Skeletal muscle tissue (tissue), 3 donors: ENCODE measurements at regions not wholly inside any gene's neighbourhood (a gene's known extent, or its start where the extent isn't known, plus 50 kb on each side); places are given as distances from the start of the nearest gene placed in this dataset.
"Not testable (repeated sequence)": the region's sequence is repeated elsewhere in the genome, so short reads cannot be mapped to it uniquely, and the experiment has no call there.

ENCODE experiments used
- H3K27ac ChIP-seq: one replicate; pipeline ENCODE4 v1.7.0; 2013; ENCODE audit warnings: mild to moderate bottlenecking, low read depth, low read length, inconsistent platforms
- H3K27me3 ChIP-seq, 3 donors: one replicate each; pipeline ENCODE4 v1.7.0; 2013; ENCODE audit warnings: low read length in 3 of 3; ENCODE audit not compliant: control insufficient read depth in 3 of 3, insufficient read depth in 3 of 3
- H3K36me3 ChIP-seq, 3 donors: one replicate each; pipeline ENCODE4 v1.7.0; 2013; ENCODE audit warnings: low read length in 3 of 3; ENCODE audit not compliant: control insufficient read depth in 3 of 3, insufficient read depth in 3 of 3
- H3K4me1 ChIP-seq, 3 donors: one replicate each; pipeline ENCODE4 v1.7.0; 2013; ENCODE audit warnings: low read length in 3 of 3, mild to moderate bottlenecking in 3 of 3; ENCODE audit not compliant: control insufficient read depth in 3 of 3, insufficient read depth in 3 of 3
- H3K4me3 ChIP-seq, 3 donors: one replicate each; pipeline ENCODE4 v1.7.0; 2013; ENCODE audit warnings: low read length in 3 of 3
- H3K9ac ChIP-seq, 3 donors: one replicate each; pipeline ENCODE4 v1.7.0; 2013; ENCODE audit warnings: low read length in 3 of 3, mild to moderate bottlenecking in 3 of 3, moderate library complexity in 2 of 3, low read depth in 1 of 3
- H3K9me3 ChIP-seq, 3 donors: one replicate each; pipeline ENCODE4 v1.7.0; 2013; ENCODE audit warnings: low read length in 3 of 3; ENCODE audit not compliant: control insufficient read depth in 3 of 3
- donor health status: Osteomylitis.

DNA sequence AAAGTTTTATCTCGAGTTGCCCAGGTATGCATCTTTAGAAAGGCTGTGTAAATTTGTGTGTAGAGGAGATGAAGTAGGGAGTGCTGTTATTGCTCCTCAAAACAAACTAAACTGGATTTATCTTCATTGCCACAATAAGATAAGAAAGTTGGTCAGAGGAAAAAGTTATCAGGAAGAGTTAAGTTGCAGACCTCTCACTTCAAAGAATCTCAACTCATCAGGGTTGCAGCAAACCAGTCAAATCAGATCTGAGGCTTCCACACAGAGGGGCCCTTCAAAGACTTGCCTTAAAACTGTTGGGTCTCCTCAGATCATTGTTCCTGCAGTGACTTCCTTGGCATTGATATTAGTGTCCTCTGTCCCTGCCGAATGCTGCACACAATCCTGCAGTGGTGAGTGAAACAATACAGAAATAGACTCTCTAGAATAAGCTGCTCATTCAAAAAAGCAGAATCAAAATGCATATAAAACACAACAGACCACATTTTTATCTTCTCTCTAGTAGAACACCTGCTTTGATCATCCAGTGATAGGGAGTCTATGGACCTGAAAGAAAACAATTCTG lies 191.2 kb upstream of the CBLB start:
- H3K27ac ChIP-seq: no peak overlapping the region
- H3K27me3 ChIP-seq: no peaks in the 10 kb centered on the region

GRCh38 chr3:106063909-106064308 lies 195.1 kb upstream of the CBLB start:
- Histone ChIP-seq H3K9me3 (peaks cover 0 to 2% (median 2%) of the 10 kb centered on the region in 3 donors), H3K4me3 (no peak overlapping the region), H3K27ac (no peak overlapping the region), H3K9ac (no peak overlapping the region), H3K36me3 (no peaks in the 10 kb centered on the region), H3K4me1 (no peaks in the 10 kb centered on the region), H3K27me3 (no peaks in the 10 kb centered on the region)

More for the DNA sequence above, 191.2 kb upstream of the CBLB start:
- H3K9me3 ChIP-seq: peaks cover 0 to 2% (median 2%) of the 10 kb centered on the region in 3 donors
- no peak overlapping the region for H3K9ac ChIP-seq
- no peaks in the 10 kb centered on the region for H3K4me1 ChIP-seq
- H3K36me3 ChIP-seq: no peaks in the 10 kb centered on the region
- no peak overlapping the region for H3K4me3 ChIP-seq

DNA sequence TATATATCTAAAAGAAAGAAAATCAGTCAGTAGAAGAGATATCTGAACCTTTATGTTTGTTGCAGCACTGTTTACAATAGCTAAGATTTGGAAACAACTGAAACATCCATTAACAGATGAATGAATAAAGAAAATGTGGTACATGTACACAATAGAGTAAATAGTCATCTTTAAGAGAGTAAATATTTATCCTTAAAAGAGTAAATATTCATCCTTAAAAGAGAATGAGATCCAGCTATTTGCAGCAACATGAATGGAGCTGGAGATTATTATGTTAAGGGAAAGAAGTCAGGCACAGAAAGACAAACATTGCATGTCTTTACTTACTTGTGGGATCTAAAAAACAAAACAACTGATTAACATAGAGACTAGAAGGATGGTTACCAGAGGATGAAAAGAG lies 197.0 kb upstream of the CBLB start:
- peaks cover 0 to 2% (median 2%) of the 10 kb centered on the region in 3 donors for H3K9me3 ChIP-seq
- H3K36me3 ChIP-seq: no peaks in the 10 kb centered on the region
- no peaks in the 10 kb centered on the region for H3K4me1 ChIP-seq
- no peak overlapping the region for H3K27ac ChIP-seq
- no peaks in the 10 kb centered on the region for H3K27me3 ChIP-seq
- no peak overlapping the region for H3K9ac ChIP-seq
- H3K4me3 ChIP-seq: no peak overlapping the region

GRCh38 chr3:106067711-106068110 lies 198.9 kb upstream of the CBLB start:
- H3K4me3 ChIP-seq: no peak overlapping the region
- H3K4me1 ChIP-seq: no peaks in the 10 kb centered on the region
- H3K27ac ChIP-seq: no peak overlapping the region
- H3K9me3 ChIP-seq: peaks cover 0 to 2% (median 2%) of the 10 kb centered on the region in 3 donors
- H3K9ac ChIP-seq: no peak overlapping the region
- H3K27me3 ChIP-seq: no peaks in the 10 kb centered on the region
- H3K36me3 ChIP-seq: no peaks in the 10 kb centered on the region

DNA sequence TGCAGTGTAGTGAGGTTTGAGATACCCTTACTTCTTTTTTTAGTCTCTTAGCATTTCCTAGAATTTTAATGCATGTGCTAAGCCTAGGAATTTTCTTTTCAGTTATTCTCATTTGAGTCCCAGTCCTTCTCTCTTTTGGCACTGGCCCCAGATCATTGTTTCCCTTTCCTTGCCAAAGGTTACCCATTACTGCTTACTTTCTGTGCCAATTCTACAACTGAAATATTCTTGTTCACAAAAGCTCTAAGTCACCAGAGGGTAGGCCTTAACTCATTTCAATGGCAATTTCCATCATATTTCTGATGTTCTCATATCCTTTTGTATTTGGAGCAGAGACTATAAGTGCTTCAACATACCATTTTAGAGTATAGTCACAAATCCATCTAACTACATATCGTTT lies 199.6 kb upstream of the CBLB start:
- Histone ChIP-seq H3K9me3 (peaks cover 0 to 2% (median 2%) of the 10 kb centered on the region in 3 donors), H3K4me1 (no peaks in the 10 kb centered on the region), H3K27ac (peak overlapping the region; percentile 31), H3K36me3 (no peaks in the 10 kb centered on the region), H3K9ac (no peak overlapping the region), H3K4me3 (no peak overlapping the region), H3K27me3 (no peaks in the 10 kb centered on the region)

DNA sequence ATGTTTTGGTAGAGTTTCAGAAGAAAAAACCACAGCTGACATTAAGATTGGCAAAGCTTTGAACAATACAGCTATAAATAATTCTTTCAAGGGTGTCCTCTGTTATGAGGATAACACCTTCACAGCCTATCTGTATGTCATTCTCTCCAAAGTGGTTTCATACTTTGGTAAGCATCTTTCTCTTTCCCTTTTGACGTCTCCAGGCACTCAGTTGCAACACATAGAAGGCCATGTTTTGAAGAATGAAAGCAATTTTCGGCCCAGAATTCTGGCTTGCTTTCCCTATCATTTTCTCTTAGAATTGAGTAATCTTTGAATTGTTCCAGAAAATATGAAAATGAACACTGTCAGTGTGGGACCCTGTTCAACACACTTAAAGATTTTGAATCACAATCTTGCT lies 200.0 kb upstream of the CBLB start:
- H3K27me3 ChIP-seq: no peaks in the 10 kb centered on the region
- H3K4me3 ChIP-seq: no peak overlapping the region
- no peaks in the 10 kb centered on the region for H3K36me3 ChIP-seq
- peak overlapping the region; percentile 31 for H3K27ac ChIP-seq
- no peaks in the 10 kb centered on the region for H3K4me1 ChIP-seq
- H3K9me3 ChIP-seq: peaks cover 0 to 2% (median 2%) of the 10 kb centered on the region in 3 donors
- H3K9ac ChIP-seq: no peak overlapping the region

DNA sequence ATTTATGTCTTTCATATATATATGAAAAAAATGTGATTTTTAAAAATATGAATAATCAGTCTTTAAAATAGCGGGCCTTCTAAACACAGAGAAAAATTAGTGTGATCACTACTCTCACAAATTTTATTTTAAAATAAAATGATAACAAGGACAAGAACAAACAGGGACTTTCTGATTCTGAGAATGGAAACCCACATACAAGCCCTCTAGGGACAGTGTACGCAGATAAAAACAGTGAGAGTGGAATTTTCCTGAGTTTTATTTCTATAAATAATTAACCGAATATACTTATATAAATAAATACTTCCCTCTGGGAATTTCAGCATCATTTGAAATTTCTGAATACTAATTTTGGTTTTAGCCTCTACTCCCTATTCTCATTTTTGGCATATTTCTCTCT lies 201.4 kb upstream of the CBLB start:
- no peaks in the 10 kb centered on the region for H3K36me3 ChIP-seq
- H3K27me3 ChIP-seq: no peaks in the 10 kb centered on the region
- H3K4me3 ChIP-seq: no peak overlapping the region
- H3K9ac ChIP-seq: no peak overlapping the region
- no peaks in the 10 kb centered on the region for H3K9me3 ChIP-seq
- H3K27ac ChIP-seq: no peak overlapping the region
- no peaks in the 10 kb centered on the region for H3K4me1 ChIP-seq

- H3K4me1 ChIP-seq: no peaks in the 10 kb centered on the region
- no peaks in the 10 kb centered on the region for H3K36me3 ChIP-seq
- H3K9me3 ChIP-seq: no peaks in the 10 kb centered on the region
- no peak overlapping the region for H3K27ac ChIP-seq
- no peaks in the 10 kb centered on the region for H3K27me3 ChIP-seq
- no peak overlapping the region for H3K4me3 ChIP-seq
- no peak overlapping the region for H3K9ac ChIP-seq
Measured at GRCh38 chr3:106071306-106071705, 202.5 kb upstream of the CBLB start.

DNA sequence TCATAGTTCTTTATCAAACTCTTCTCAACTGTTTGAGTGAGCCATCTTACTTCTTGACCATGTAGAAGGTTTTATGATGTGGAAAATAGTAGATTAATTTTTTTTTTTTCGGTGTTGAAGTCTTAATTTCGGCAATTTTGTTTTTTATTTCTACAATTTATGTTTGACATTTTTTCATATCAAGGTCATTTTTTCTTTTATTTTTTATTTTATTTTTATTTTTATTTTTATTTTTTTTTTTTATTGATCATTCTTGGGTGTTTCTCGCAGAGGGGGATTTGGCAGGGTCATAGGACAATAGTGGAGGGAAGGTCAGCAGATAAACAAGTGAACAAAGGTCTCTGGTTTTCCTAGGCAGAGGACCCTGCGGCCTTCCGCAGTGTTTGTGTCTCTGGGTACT lies 203.8 kb upstream of the CBLB start:
- H3K4me1 ChIP-seq, H3K4me3 ChIP-seq, H3K27me3 ChIP-seq, H3K36me3 ChIP-seq, H3K9me3 ChIP-seq, H3K9ac ChIP-seq, H3K27ac ChIP-seq: not testable (repeated sequence)

- H3K9ac ChIP-seq, H3K27me3 ChIP-seq: not testable (repeated sequence)
Measured at GRCh38 chr3:106073806-106074205, 205.0 kb upstream of the CBLB start.

GRCh38 chr3:106075731-106076130 lies 206.9 kb upstream of the CBLB start:
- H3K4me1 ChIP-seq, H3K36me3 ChIP-seq, H3K4me3 ChIP-seq, H3K9me3 ChIP-seq, H3K27ac ChIP-seq, H3K27me3 ChIP-seq, H3K9ac ChIP-seq: not testable (repeated sequence)

More at GRCh38 chr3:106073806-106074205, 205.0 kb upstream of the CBLB start:
- H3K27ac ChIP-seq, H3K36me3 ChIP-seq, H3K4me1 ChIP-seq, H3K4me3 ChIP-seq, H3K9me3 ChIP-seq: not testable (repeated sequence)
